ENCODE measurements at regions not wholly inside any gene's neighbourhood (a gene's known extent, or its start where the extent isn't known, plus 50 kb on each side); places are given as distances from the start of the nearest gene placed in this dataset.

DNA sequence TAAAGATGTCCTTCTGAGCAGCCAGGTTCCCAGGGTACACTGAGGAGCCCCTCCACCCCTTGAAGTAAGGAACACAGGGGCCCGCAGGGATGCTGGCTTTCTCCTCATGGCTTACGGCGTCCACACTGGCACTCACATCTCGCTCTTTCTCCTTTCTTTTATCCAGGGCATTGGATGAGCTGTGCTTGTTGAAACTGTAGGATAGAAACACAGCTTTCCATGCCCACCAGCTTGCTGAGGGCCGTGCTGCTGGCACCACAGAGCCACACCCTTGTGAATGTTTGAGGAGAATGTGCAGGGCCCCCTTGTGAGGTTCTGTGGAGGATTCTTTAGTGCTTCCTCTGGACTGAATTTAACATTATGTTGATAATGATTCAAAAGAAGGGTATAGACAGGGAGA lies 51.7 kb upstream of the B3GAT1 start:
- DNase-seq, result no peak
